ENCODE measurements at regions not wholly inside any gene's neighbourhood (a gene's known extent, or its start where the extent isn't known, plus 50 kb on each side); places are given as distances from the start of the nearest gene placed in this dataset.

DNA sequence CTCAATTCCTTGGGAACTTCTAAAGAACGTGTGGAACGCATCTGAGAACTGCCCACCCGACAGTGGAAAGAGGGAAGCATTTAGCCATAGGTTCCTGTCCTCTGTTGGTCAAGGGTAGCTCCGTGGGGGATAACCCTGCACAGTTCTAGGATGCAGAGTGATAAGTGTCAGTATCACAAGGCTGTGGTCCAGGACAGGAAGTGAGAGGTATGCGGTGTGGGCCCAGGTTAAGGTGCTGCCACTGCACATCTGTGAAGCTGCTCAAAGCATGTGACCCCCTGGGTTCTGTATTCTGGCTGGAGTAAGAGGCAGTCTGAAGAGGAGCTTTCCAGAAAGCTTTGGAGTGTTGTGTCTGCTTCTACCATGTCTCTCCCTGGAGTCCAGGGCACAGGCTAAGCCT is 51.7 kb upstream of the HES1 start:
- no peaks in the 10 kb centered on the region for H4K20me1 ChIP-seq (replicated peaks; ENCODE audit: insufficient read depth)
- H3K79me2 ChIP-seq (replicated peaks; ENCODE audit: insufficient read depth) = no peaks in the 10 kb centered on the region
- Mint-ChIP-seq H3K9me3 (no peaks in the 10 kb centered on the region), H3K27me3 (ENCODE audit: insufficient read depth, low read depth, poor library complexity) (peaks cover 8% of the 10 kb centered on the region), H3K4me3 (no peak overlapping the region), H3K4me1 (peaks cover 39% of the 10 kb centered on the region), H3K36me3 (ENCODE audit: low read depth) (no peaks in the 10 kb centered on the region), H3K27ac (no peak overlapping the region)
- TF ChIP-seq, protein P1, sequence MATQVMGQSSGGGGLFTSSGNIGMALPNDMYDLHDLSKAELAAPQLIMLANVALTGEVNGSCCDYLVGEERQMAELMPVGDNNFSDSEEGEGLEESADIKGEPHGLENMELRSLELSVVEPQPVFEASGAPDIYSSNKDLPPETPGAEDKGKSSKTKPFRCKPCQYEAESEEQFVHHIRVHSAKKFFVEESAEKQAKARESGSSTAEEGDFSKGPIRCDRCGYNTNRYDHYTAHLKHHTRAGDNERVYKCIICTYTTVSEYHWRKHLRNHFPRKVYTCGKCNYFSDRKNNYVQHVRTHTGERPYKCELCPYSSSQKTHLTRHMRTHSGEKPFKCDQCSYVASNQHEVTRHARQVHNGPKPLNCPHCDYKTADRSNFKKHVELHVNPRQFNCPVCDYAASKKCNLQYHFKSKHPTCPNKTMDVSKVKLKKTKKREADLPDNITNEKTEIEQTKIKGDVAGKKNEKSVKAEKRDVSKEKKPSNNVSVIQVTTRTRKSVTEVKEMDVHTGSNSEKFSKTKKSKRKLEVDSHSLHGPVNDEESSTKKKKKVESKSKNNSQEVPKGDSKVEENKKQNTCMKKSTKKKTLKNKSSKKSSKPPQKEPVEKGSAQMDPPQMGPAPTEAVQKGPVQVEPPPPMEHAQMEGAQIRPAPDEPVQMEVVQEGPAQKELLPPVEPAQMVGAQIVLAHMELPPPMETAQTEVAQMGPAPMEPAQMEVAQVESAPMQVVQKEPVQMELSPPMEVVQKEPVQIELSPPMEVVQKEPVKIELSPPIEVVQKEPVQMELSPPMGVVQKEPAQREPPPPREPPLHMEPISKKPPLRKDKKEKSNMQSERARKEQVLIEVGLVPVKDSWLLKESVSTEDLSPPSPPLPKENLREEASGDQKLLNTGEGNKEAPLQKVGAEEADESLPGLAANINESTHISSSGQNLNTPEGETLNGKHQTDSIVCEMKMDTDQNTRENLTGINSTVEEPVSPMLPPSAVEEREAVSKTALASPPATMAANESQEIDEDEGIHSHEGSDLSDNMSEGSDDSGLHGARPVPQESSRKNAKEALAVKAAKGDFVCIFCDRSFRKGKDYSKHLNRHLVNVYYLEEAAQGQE (IDR thresholded peaks at IDR 0.05; ENCODE audit: unreplicated experiment) = no peak
- TF ChIP-seq EZH2 (IDR thresholded peaks at IDR 0.05; ENCODE audit: low read depth, unreplicated experiment) = no peak
- no peak for TF ChIP-seq JUNB (IDR thresholded peaks at IDR 0.05; ENCODE audit: unreplicated experiment)
- no peak for TF ChIP-seq STAT1 (IDR thresholded peaks at IDR 0.05; ENCODE audit: unreplicated experiment)
- no peak for TF ChIP-seq CREB1 (CRISPR knock-in tag; IDR thresholded peaks at IDR 0.05; ENCODE audit: low read depth)
- no peak for TF ChIP-seq EZH2phosphoT487 (IDR thresholded peaks at IDR 0.05; ENCODE audit: unreplicated experiment)
- TF ChIP-seq ZNF331 (CRISPR knock-in tag; IDR thresholded peaks at IDR 0.05; ENCODE audit: low read depth) = no peak
- no peak for TF ChIP-seq ZNF114 (CRISPR knock-in tag; IDR thresholded peaks at IDR 0.05)
- TF ChIP-seq, protein P2, sequence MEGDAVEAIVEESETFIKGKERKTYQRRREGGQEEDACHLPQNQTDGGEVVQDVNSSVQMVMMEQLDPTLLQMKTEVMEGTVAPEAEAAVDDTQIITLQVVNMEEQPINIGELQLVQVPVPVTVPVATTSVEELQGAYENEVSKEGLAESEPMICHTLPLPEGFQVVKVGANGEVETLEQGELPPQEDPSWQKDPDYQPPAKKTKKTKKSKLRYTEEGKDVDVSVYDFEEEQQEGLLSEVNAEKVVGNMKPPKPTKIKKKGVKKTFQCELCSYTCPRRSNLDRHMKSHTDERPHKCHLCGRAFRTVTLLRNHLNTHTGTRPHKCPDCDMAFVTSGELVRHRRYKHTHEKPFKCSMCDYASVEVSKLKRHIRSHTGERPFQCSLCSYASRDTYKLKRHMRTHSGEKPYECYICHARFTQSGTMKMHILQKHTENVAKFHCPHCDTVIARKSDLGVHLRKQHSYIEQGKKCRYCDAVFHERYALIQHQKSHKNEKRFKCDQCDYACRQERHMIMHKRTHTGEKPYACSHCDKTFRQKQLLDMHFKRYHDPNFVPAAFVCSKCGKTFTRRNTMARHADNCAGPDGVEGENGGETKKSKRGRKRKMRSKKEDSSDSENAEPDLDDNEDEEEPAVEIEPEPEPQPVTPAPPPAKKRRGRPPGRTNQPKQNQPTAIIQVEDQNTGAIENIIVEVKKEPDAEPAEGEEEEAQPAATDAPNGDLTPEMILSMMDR (conservative IDR thresholded peaks at IDR 0.05; ENCODE audit: low read depth in 2 of 2) = no peak
- no peak for TF ChIP-seq POLR2AphosphoS5 (IDR thresholded peaks at IDR 0.05; ENCODE audit: low read depth)
- no peak for TF ChIP-seq NANOG (IDR thresholded peaks at IDR 0.05; ENCODE audit: borderline replicate concordance)
- TF ChIP-seq, protein P3, sequence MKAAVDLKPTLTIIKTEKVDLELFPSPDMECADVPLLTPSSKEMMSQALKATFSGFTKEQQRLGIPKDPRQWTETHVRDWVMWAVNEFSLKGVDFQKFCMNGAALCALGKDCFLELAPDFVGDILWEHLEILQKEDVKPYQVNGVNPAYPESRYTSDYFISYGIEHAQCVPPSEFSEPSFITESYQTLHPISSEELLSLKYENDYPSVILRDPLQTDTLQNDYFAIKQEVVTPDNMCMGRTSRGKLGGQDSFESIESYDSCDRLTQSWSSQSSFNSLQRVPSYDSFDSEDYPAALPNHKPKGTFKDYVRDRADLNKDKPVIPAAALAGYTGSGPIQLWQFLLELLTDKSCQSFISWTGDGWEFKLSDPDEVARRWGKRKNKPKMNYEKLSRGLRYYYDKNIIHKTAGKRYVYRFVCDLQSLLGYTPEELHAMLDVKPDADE (IDR thresholded peaks at IDR 0.05) = no peak
- TF ChIP-seq, protein P4, sequence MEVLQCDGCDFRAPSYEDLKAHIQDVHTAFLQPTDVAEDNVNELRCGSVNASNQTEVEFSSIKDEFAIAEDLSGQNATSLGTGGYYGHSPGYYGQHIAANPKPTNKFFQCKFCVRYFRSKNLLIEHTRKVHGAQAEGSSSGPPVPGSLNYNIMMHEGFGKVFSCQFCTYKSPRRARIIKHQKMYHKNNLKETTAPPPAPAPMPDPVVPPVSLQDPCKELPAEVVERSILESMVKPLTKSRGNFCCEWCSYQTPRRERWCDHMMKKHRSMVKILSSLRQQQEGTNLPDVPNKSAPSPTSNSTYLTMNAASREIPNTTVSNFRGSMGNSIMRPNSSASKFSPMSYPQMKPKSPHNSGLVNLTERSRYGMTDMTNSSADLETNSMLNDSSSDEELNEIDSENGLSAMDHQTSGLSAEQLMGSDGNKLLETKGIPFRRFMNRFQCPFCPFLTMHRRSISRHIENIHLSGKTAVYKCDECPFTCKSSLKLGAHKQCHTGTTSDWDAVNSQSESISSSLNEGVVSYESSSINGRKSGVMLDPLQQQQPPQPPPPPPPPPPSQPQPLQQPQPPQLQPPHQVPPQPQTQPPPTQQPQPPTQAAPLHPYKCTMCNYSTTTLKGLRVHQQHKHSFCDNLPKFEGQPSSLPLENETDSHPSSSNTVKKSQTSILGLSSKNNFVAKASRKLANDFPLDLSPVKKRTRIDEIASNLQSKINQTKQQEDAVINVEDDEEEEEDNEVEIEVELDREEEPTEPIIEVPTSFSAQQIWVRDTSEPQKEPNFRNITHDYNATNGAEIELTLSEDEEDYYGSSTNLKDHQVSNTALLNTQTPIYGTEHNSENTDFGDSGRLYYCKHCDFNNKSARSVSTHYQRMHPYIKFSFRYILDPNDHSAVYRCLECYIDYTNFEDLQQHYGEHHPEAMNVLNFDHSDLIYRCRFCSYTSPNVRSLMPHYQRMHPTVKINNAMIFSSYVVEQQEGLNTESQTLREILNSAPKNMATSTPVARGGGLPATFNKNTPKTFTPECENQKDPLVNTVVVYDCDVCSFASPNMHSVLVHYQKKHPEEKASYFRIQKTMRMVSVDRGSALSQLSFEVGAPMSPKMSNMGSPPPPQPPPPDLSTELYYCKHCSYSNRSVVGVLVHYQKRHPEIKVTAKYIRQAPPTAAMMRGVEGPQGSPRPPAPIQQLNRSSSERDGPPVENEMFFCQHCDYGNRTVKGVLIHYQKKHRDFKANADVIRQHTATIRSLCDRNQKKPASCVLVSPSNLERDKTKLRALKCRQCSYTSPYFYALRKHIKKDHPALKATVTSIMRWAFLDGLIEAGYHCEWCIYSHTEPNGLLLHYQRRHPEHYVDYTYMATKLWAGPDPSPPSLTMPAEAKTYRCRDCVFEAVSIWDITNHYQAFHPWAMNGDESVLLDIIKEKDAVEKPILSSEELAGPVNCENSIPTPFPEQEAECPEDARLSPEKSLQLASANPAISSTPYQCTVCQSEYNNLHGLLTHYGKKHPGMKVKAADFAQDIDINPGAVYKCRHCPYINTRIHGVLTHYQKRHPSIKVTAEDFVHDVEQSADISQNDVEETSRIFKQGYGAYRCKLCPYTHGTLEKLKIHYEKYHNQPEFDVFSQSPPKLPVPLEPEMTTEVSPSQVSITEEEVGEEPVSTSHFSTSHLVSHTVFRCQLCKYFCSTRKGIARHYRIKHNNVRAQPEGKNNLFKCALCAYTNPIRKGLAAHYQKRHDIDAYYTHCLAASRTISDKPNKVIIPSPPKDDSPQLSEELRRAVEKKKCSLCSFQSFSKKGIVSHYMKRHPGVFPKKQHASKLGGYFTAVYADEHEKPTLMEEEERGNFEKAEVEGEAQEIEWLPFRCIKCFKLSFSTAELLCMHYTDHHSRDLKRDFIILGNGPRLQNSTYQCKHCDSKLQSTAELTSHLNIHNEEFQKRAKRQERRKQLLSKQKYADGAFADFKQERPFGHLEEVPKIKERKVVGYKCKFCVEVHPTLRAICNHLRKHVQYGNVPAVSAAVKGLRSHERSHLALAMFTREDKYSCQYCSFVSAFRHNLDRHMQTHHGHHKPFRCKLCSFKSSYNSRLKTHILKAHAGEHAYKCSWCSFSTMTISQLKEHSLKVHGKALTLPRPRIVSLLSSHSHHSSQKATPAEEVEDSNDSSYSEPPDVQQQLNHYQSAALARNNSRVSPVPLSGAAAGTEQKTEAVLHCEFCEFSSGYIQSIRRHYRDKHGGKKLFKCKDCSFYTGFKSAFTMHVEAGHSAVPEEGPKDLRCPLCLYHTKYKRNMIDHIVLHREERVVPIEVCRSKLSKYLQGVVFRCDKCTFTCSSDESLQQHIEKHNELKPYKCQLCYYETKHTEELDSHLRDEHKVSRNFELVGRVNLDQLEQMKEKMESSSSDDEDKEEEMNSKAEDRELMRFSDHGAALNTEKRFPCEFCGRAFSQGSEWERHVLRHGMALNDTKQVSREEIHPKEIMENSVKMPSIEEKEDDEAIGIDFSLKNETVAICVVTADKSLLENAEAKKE (CRISPR knock-in tag; IDR thresholded peaks at IDR 0.05) = no peak
- H3K4me2 ChIP-seq = no peak overlapping the region
- ATAC-seq (no peak), DNase-seq (ENCODE audit: low spot score) (no peak)
- H2AFZ ChIP-seq = no peak overlapping the region
- no peaks in the 10 kb centered on the region for H3K27me3 ChIP-seq (ENCODE audit: insufficient read depth)
- H3K27ac ChIP-seq (ENCODE audit: low read depth) = no peak overlapping the region
- H3K4me1 ChIP-seq (ENCODE audit: insufficient read depth) = peaks cover 24% of the 10 kb centered on the region
- no peaks in the 10 kb centered on the region for H3K36me3 ChIP-seq (ENCODE audit: insufficient read depth)
- no peak overlapping the region for H3K4me3 ChIP-seq
- no peaks in the 10 kb centered on the region; the same call in 1 of the 2 replicates for H3F3A ChIP-seq (replicated peaks; ENCODE audit: low read depth)
- H3K9me2 ChIP-seq (ENCODE audit: insufficient read depth) = peaks cover 8% of the 10 kb centered on the region; the same call in 1 of the 2 replicates
